WTC11 (cell line): ENCODE measurements at regions not wholly inside any gene's neighbourhood (a gene's known extent, or its start where the extent isn't known, plus 50 kb on each side); places are given as distances from the start of the nearest gene placed in this dataset.

Experiments
- ATAC-seq: fragments of 200-7000 bp; cut with Tn5 transposase; 2 replicates; pipeline ENCODE4 v1.10.0; 2021; ENCODE audit warnings: mild to moderate bottlenecking, moderate library complexity
- CTCF ChIA-PET: fragments of 300-600 bp; sonication (Branson Sonifier 250); formaldehyde crosslinking; loops from one replicate; lab custom pipeline; 2021; ENCODE audit warnings: antibody characterized with exemption; lab: Charles Lee
- POLR2A ChIA-PET: fragments of 350-600 bp; sonication (Branson Sonifier 250); formaldehyde crosslinking; loops from one replicate; lab custom pipeline; 2021; ENCODE audit warnings: antibody characterized with exemption; lab: Charles Lee
- DNase-seq: peaks from one replicate; pipeline ENCODE4 v3.0.0; 2021; ENCODE audit warnings: low spot score
- H3K27ac Mint-ChIP-seq: 2 replicates; pipeline ENCODE4 v1.8.0; 2021; ENCODE audit warnings: mixed read lengths
- H3K27me3 Mint-ChIP-seq: 2 replicates; pipeline ENCODE4 v1.8.0; 2021; ENCODE audit warnings: low read depth, mild to moderate bottlenecking, moderate library complexity, mixed read lengths
- H3K36me3 Mint-ChIP-seq: 2 replicates; pipeline ENCODE4 v1.8.0; 2021; ENCODE audit warnings: mixed read lengths
- H3K4me1 Mint-ChIP-seq: 2 replicates; pipeline ENCODE4 v1.8.0; 2022; ENCODE audit warnings: mixed read lengths
- H3K4me3 Mint-ChIP-seq: 2 replicates; pipeline ENCODE4 v1.8.0; 2021; ENCODE audit warnings: mild to moderate bottlenecking, moderate library complexity, mixed read lengths
- H3K9me3 Mint-ChIP-seq: 2 replicates; pipeline ENCODE4 v1.8.0; 2021; ENCODE audit warnings: mixed read lengths
- CBFB ChIP-seq: sonication (generic); formaldehyde crosslinking; IDR thresholded peaks from 2 replicates; pipeline ENCODE4 v1.8.1; 2022; ENCODE audit warnings: mild to moderate bottlenecking, low read depth, missing genetic modification reagents
- CREB1 ChIP-seq: sonication (generic); formaldehyde crosslinking; IDR thresholded peaks from 2 replicates; pipeline ENCODE4 v1.8.0; 2023; ENCODE audit warnings: mild to moderate bottlenecking, missing genetic modification reagents
- FOXJ3 ChIP-seq: sonication (generic); formaldehyde crosslinking; IDR thresholded peaks from 2 replicates; pipeline ENCODE4 v1.9.0; 2021; ENCODE audit warnings: missing genetic modification reagents, mild to moderate bottlenecking, borderline replicate concordance
- GRHL2 ChIP-seq: fragments of 250-450 bp; sonication (Bioruptor Pico); IDR thresholded peaks from 2 replicates; pipeline ENCODE4 v1.8.0; 2022; ENCODE audit warnings: mild to moderate bottlenecking, moderate library complexity; ENCODE audit not compliant: insufficient replicate concordance, severe bottlenecking
- HMGA2 ChIP-seq: fragments of 250-450 bp; sonication (Bioruptor Pico); IDR thresholded peaks from 2 replicates; pipeline ENCODE4 v1.4.0; 2021; ENCODE audit warnings: mild to moderate bottlenecking, moderate library complexity
- IRF2 ChIP-seq: sonication (generic); formaldehyde crosslinking; IDR thresholded peaks from 2 replicates; pipeline ENCODE4 v1.8.0; 2022; ENCODE audit warnings: low read depth, missing genetic modification reagents, borderline replicate concordance
- JAZF1 ChIP-seq: fragments of 250-450 bp; sonication (Bioruptor Pico); IDR thresholded peaks from 2 replicates; pipeline ENCODE4 v1.9.0; 2021; ENCODE audit warnings: moderate library complexity, mild to moderate bottlenecking, inconsistent platforms
- MXD4 ChIP-seq: fragments of 250-450 bp; sonication (Bioruptor Pico); IDR thresholded peaks from 2 replicates; pipeline ENCODE4 v1.8.0; 2021; ENCODE audit warnings: mild to moderate bottlenecking, moderate library complexity, borderline replicate concordance
- NFE2L1 ChIP-seq: sonication (generic); formaldehyde crosslinking; IDR thresholded peaks from 2 replicates; pipeline ENCODE4 v1.8.1; 2023; ENCODE audit warnings: missing genetic modification reagents
- NR2C2 ChIP-seq: sonication (generic); formaldehyde crosslinking; IDR thresholded peaks from 2 replicates; pipeline ENCODE4 v1.8.0; 2022; ENCODE audit warnings: mild to moderate bottlenecking, missing genetic modification reagents
- ZBTB21 ChIP-seq: sonication (generic); formaldehyde crosslinking; IDR thresholded peaks from 2 replicates; pipeline ENCODE4 v1.8.1; 2023; ENCODE audit warnings: mild to moderate bottlenecking, missing genetic modification reagents, borderline replicate concordance
- ZNF138 ChIP-seq: sonication (generic); formaldehyde crosslinking; conservative IDR thresholded peaks from 2 replicates; pipeline ENCODE4 v1.8.1; 2022; ENCODE audit warnings: mild to moderate bottlenecking, moderate library complexity, missing genetic modification reagents
- ZNF219 ChIP-seq: sonication (generic); formaldehyde crosslinking; IDR thresholded peaks from 2 replicates; pipeline ENCODE4 v1.8.0; 2023; ENCODE audit warnings: missing genetic modification reagents, mild to moderate bottlenecking, borderline replicate concordance
- ZNF416 ChIP-seq: fragments of 250-450 bp; sonication (Bioruptor Pico); IDR thresholded peaks from 2 replicates; pipeline ENCODE4 v1.9.0; 2021; ENCODE audit warnings: mild to moderate bottlenecking, inconsistent platforms
- TF ChIP-seq, protein P1 (sequence below): sonication (generic); formaldehyde crosslinking; IDR thresholded peaks from 2 replicates; pipeline ENCODE4 v1.8.0; 2023; ENCODE audit warnings: mild to moderate bottlenecking, missing genetic modification reagents
- TF ChIP-seq, protein P2 (sequence below): sonication (generic); formaldehyde crosslinking; IDR thresholded peaks from 2 replicates; pipeline ENCODE4 v1.8.0; 2022; ENCODE audit warnings: mild to moderate bottlenecking, missing genetic modification reagents
- TF ChIP-seq, protein P3 (sequence below): sonication (generic); formaldehyde crosslinking; IDR thresholded peaks from 2 replicates; pipeline ENCODE4 v1.8.1; 2023; ENCODE audit warnings: mild to moderate bottlenecking, missing genetic modification reagents, moderate library complexity
- TF ChIP-seq, protein P4 (sequence below): sonication (generic); formaldehyde crosslinking; IDR thresholded peaks from 2 replicates; pipeline ENCODE4 v1.8.1; 2023; ENCODE audit warnings: mild to moderate bottlenecking, missing genetic modification reagents
- TF ChIP-seq, protein P5 (sequence below): sonication (generic); formaldehyde crosslinking; IDR thresholded peaks from 2 replicates; pipeline ENCODE4 v1.8.0; 2022; ENCODE audit warnings: mild to moderate bottlenecking, missing genetic modification reagents
- TF ChIP-seq, protein P6 (sequence below): fragments of 250-450 bp; sonication (Bioruptor Pico); IDR thresholded peaks from 2 replicates; pipeline ENCODE4 v1.9.0; 2021; ENCODE audit warnings: mild to moderate bottlenecking

DNA sequence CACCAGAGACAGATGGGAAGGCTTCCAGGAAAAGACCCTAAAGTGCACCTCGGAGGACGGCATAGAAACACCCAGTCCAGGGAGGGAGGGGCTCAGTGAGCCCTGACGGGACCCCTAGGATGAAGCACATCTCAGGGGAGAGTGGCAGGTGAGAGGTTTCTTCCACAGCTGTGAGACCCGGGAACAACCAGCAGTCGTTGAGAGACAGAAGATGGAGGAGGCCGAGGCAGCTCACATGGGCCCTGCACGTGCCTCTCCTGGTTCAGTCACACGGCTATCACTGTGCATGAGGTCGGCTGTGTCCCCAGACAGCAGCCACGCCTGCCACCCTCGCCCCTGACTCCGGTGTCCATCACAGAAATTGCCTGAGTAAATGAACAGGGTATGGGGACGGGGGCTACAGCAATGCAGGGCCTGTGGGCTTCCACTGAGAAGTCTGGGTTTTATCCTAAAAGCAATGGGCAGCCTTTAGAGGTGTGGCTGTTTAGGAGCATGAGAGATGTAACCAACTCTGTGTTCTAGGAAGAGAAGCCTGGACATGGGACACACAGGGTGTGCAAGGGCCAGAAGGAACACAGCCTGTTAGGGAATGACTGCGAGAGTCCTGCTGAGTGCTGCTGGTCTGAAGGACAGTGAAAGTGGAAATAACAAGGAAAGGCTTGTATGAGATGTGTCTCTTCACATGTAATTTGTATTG, 102.0 kb downstream of the TMEM18 start:
- no peak overlapping the region for H3K27ac Mint-ChIP-seq
- H3K4me1 Mint-ChIP-seq: no peaks in the 10 kb centered on the region
- H3K27me3 Mint-ChIP-seq: no peaks in the 10 kb centered on the region; the same call in none of the 2 replicates
- ChIA-PET CTCF (no interaction called here), POLR2A (interaction anchor here (0.7 kb wide), 1 partner anchor 150 kb away, joined by 3 read pairs; no protein-coding TSS in a partner anchor)
- no peak overlapping the region for H3K4me3 Mint-ChIP-seq
- ATAC-seq (no peak), DNase-seq (no peak)
- TF ChIP-seq CREB1 (CRISPR knock-in tag) (no peak), HMGA2 (CRISPR knock-in tag) (no peak), JAZF1 (CRISPR knock-in tag) (no peak), ZNF219 (CRISPR knock-in tag) (no peak)
- TF ChIP-seq, protein P1, sequence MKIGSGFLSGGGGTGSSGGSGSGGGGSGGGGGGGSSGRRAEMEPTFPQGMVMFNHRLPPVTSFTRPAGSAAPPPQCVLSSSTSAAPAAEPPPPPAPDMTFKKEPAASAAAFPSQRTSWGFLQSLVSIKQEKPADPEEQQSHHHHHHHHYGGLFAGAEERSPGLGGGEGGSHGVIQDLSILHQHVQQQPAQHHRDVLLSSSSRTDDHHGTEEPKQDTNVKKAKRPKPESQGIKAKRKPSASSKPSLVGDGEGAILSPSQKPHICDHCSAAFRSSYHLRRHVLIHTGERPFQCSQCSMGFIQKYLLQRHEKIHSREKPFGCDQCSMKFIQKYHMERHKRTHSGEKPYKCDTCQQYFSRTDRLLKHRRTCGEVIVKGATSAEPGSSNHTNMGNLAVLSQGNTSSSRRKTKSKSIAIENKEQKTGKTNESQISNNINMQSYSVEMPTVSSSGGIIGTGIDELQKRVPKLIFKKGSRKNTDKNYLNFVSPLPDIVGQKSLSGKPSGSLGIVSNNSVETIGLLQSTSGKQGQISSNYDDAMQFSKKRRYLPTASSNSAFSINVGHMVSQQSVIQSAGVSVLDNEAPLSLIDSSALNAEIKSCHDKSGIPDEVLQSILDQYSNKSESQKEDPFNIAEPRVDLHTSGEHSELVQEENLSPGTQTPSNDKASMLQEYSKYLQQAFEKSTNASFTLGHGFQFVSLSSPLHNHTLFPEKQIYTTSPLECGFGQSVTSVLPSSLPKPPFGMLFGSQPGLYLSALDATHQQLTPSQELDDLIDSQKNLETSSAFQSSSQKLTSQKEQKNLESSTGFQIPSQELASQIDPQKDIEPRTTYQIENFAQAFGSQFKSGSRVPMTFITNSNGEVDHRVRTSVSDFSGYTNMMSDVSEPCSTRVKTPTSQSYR (CRISPR knock-in tag): no peak
- TF ChIP-seq, protein P2, sequence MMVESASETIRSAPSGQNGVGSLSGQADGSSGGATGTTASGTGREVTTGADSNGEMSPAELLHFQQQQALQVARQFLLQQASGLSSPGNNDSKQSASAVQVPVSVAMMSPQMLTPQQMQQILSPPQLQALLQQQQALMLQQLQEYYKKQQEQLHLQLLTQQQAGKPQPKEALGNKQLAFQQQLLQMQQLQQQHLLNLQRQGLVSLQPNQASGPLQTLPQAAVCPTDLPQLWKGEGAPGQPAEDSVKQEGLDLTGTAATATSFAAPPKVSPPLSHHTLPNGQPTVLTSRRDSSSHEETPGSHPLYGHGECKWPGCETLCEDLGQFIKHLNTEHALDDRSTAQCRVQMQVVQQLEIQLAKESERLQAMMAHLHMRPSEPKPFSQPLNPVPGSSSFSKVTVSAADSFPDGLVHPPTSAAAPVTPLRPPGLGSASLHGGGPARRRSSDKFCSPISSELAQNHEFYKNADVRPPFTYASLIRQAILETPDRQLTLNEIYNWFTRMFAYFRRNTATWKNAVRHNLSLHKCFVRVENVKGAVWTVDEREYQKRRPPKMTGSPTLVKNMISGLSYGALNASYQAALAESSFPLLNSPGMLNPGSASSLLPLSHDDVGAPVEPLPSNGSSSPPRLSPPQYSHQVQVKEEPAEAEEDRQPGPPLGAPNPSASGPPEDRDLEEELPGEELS: no peak
- TF ChIP-seq, protein P3, sequence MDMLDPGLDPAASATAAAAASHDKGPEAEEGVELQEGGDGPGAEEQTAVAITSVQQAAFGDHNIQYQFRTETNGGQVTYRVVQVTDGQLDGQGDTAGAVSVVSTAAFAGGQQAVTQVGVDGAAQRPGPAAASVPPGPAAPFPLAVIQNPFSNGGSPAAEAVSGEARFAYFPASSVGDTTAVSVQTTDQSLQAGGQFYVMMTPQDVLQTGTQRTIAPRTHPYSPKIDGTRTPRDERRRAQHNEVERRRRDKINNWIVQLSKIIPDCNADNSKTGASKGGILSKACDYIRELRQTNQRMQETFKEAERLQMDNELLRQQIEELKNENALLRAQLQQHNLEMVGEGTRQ (CRISPR knock-in tag): no peak
- H3K36me3 Mint-ChIP-seq: peaks cover 3% of the 10 kb centered on the region; the same call in 1 of the 2 replicates
- peaks cover 25% of the 10 kb centered on the region for H3K9me3 Mint-ChIP-seq

DNA sequence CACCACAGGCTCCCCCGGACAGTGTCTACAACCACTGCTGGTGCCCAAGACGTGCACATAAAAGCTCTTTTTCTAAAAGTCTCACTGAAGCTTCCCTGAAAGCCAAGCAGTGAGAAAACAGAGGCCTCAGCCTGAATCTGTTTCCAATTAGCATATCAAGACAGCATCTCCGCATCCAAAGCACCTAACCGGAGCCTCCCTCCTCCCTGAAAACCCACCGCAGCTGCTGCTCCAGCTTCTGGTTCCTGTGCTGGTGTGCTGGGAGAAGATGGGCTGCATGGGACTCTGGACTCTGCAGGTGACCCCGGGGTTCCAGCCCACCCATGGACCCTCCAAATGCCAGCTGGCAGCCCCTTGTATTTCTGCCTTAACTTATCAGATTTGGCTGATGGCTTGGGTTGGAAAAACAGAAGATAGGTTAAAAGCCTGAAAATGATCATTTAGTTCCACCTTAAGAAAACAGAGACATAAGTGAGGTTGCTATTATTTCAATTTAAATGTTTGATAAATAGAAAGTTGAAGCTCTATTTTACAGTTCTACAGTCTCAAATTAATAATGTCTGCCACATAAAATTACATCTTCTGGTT, 103.3 kb downstream of the TMEM18 start:
- Mint-ChIP-seq H3K27ac (no peak overlapping the region), H3K27me3 (no peaks in the 10 kb centered on the region; the same call in none of the 2 replicates), H3K9me3 (peaks cover 25% of the 10 kb centered on the region), H3K4me1 (no peaks in the 10 kb centered on the region), H3K4me3 (no peak overlapping the region), H3K36me3 (peaks cover 3% of the 10 kb centered on the region; the same call in 1 of the 2 replicates)
- ChIA-PET POLR2A (no interaction called here), CTCF (interaction anchor here (0.6 to 0.8 kb wide), 2 partner anchors 9 kb away, joined by 3 read pairs; no protein-coding TSS in a partner anchor)
- TF ChIP-seq FOXJ3 (CRISPR knock-in tag) (no peak), GRHL2 (CRISPR knock-in tag) (no peak), ZBTB21 (no peak)
- DNase-seq (no peak), ATAC-seq (no peak)

DNA sequence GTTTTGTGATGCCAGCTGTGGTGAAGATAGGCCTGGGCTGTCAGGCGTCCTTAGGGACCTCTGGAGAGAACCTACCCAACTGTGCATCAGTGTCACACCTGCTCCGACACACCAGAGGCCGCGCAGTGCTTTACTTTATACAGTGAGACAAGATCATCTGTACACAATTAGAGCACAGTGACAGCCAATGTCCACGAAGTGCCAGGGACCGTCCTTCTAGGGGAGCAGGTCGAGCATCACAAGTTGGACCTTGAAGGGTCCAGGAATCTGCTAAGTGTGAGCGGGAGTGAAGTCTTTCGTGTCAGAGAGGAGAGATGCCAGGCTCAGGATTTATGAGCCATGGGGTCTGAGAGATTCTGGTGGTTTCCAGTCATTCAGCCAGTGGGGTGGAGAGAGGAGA, 104.2 kb downstream of the TMEM18 start:
- H3K36me3 Mint-ChIP-seq: peaks cover 3% of the 10 kb centered on the region; the same call in 1 of the 2 replicates
- no peaks in the 10 kb centered on the region; the same call in none of the 2 replicates for H3K27me3 Mint-ChIP-seq
- DNase-seq (no peak), ATAC-seq (no peak)
- H3K9me3 Mint-ChIP-seq: peaks cover 25% of the 10 kb centered on the region
- ChIA-PET CTCF (no interaction called here), POLR2A (no interaction called here)
- H3K27ac Mint-ChIP-seq: no peak overlapping the region
- H3K4me3 Mint-ChIP-seq: no peak overlapping the region
- no peaks in the 10 kb centered on the region for H3K4me1 Mint-ChIP-seq
- TF ChIP-seq MXD4 (CRISPR knock-in tag) (no peak), IRF2 (CRISPR knock-in tag) (no peak), CBFB (no peak), ZNF138 (CRISPR knock-in tag) (no peak), NFE2L1 (CRISPR knock-in tag) (no peak), NR2C2 (no peak), HMGA2 (CRISPR knock-in tag) (no peak), ZNF416 (CRISPR knock-in tag) (no peak)
- TF ChIP-seq, protein P4, sequence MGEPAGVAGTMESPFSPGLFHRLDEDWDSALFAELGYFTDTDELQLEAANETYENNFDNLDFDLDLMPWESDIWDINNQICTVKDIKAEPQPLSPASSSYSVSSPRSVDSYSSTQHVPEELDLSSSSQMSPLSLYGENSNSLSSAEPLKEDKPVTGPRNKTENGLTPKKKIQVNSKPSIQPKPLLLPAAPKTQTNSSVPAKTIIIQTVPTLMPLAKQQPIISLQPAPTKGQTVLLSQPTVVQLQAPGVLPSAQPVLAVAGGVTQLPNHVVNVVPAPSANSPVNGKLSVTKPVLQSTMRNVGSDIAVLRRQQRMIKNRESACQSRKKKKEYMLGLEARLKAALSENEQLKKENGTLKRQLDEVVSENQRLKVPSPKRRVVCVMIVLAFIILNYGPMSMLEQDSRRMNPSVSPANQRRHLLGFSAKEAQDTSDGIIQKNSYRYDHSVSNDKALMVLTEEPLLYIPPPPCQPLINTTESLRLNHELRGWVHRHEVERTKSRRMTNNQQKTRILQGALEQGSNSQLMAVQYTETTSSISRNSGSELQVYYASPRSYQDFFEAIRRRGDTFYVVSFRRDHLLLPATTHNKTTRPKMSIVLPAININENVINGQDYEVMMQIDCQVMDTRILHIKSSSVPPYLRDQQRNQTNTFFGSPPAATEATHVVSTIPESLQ (CRISPR knock-in tag): no peak
- TF ChIP-seq, protein P5, sequence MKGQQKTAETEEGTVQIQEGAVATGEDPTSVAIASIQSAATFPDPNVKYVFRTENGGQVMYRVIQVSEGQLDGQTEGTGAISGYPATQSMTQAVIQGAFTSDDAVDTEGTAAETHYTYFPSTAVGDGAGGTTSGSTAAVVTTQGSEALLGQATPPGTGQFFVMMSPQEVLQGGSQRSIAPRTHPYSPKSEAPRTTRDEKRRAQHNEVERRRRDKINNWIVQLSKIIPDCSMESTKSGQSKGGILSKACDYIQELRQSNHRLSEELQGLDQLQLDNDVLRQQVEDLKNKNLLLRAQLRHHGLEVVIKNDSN (CRISPR knock-in tag): no peak
- TF ChIP-seq, protein P6, sequence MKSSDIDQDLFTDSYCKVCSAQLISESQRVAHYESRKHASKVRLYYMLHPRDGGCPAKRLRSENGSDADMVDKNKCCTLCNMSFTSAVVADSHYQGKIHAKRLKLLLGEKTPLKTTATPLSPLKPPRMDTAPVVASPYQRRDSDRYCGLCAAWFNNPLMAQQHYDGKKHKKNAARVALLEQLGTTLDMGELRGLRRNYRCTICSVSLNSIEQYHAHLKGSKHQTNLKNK (CRISPR knock-in tag): no peak
- TF ChIP-seq, protein P3 (CRISPR knock-in tag): no peak
